IMR-90 (cell line): ENCODE measurements at regions not wholly inside any gene's neighbourhood (a gene's known extent, or its start where the extent isn't known, plus 50 kb on each side); places are given as distances from the start of the nearest gene placed in this dataset.

ENCODE experiments used
- ATAC-seq: fragments of 200-7000 bp; cut with Tn5 transposase; 2 replicates; pipeline ENCODE4 v1.9.1; 2020; ENCODE audit warnings: low read depth, mild to moderate bottlenecking, moderate library complexity
- BruUV-seq: library from RNA; stranded (reverse); fragments of 400-500 nt; replicated peaks from 2 replicates; lab custom pipeline; 2021; lab: Mats Ljungman, UMichigan
- CTCF ChIA-PET: fragments of 300-600 bp; formaldehyde crosslinking; extraction: SDS; loops from one replicate; lab custom pipeline; 2021; ENCODE audit warnings: antibody characterized with exemption; lab: Yijun Ruan, JAX
- POLR2A ChIA-PET: fragments of 300-600 bp; sonication (Branson Sonifier 250); formaldehyde crosslinking; loops from one replicate; lab custom pipeline; 2022; ENCODE audit warnings: antibody characterized with exemption; ENCODE audit not compliant: unreplicated experiment; lab: Charles Lee
- DNase-seq: peaks from one replicate; pipeline ENCODE4 v3.0.0; 2013
- H2AFZ ChIP-seq: replicated peaks from 2 replicates; pipeline ENCODE3; 2013; ENCODE audit warnings: low read length, mild to moderate bottlenecking; ENCODE audit not compliant: poor library complexity
- H2AK5ac ChIP-seq: 2 replicates; pipeline ENCODE4 v1.6.1; 2013; ENCODE audit warnings: low read depth, low read length, inconsistent platforms
- H2AK9ac ChIP-seq: replicated peaks from 2 replicates; pipeline ENCODE3; 2013; ENCODE audit warnings: mild to moderate bottlenecking, low read depth, low read length, moderate library complexity; ENCODE audit not compliant: poor library complexity
- H2BK120ac ChIP-seq: 2 replicates; pipeline ENCODE4 v1.6.1; 2013; ENCODE audit warnings: low read depth, low read length, inconsistent platforms
- H2BK15ac ChIP-seq: 3 replicates; pipeline ENCODE4 v1.6.1; 2013; ENCODE audit warnings: low read depth, low read length, inconsistent platforms
- H2BK20ac ChIP-seq: 2 replicates; pipeline ENCODE4 v1.6.1; 2013; ENCODE audit warnings: low read depth, mild to moderate bottlenecking, inconsistent platforms, low read length, moderate library complexity
- H2BK5ac ChIP-seq: 2 replicates; pipeline ENCODE4 v1.6.1; 2013; ENCODE audit warnings: mild to moderate bottlenecking, low read depth, low read length, inconsistent platforms; ENCODE audit not compliant: poor library complexity, severe bottlenecking
- H3K14ac ChIP-seq: replicated peaks from 2 replicates; pipeline ENCODE4 v1.6.1; 2013; ENCODE audit warnings: low read depth, low read length, inconsistent platforms
- H3K18ac ChIP-seq: 2 replicates; pipeline ENCODE4 v1.6.1; 2013; ENCODE audit warnings: low read depth, low read length, control low read depth
- H3K23ac ChIP-seq: 2 replicates; pipeline ENCODE4 v1.6.1; 2013; ENCODE audit warnings: low read depth, low read length, inconsistent platforms
- H3K27ac ChIP-seq: 2 replicates; pipeline ENCODE4 v1.5.1; 2013; ENCODE audit warnings: mild to moderate bottlenecking, control low read depth, low read length; ENCODE audit not compliant: insufficient read depth
- H3K27me3 ChIP-seq: 2 replicates; pipeline ENCODE4 v1.6.1; 2013; ENCODE audit warnings: low read length; ENCODE audit not compliant: control insufficient read depth, insufficient read depth
- H3K36me3 ChIP-seq: 2 replicates; pipeline ENCODE4 v1.6.1; 2013; ENCODE audit warnings: low read length, mixed read lengths; ENCODE audit not compliant: control insufficient read depth, insufficient read depth
- H3K4ac ChIP-seq: 2 replicates; pipeline ENCODE4 v1.6.1; 2013; ENCODE audit warnings: low read depth, low read length, inconsistent platforms
- H3K4me1 ChIP-seq: 2 replicates; pipeline ENCODE4 v1.6.1; 2013; ENCODE audit warnings: low read length, mixed read lengths; ENCODE audit not compliant: control insufficient read depth, insufficient read depth
- H3K4me2 ChIP-seq: 2 replicates; pipeline ENCODE4 v1.6.1; 2013; ENCODE audit warnings: low read depth, mild to moderate bottlenecking, control low read depth, low read length, moderate library complexity
- H3K4me3 ChIP-seq: 2 replicates; pipeline ENCODE4 v1.5.1; 2013; ENCODE audit warnings: low read depth, mild to moderate bottlenecking, control low read depth, low read length, moderate library complexity; ENCODE audit not compliant: insufficient read depth
- H3K56ac ChIP-seq: 2 replicates; pipeline ENCODE4 v1.6.1; 2013; ENCODE audit warnings: low read length, inconsistent platforms; ENCODE audit not compliant: insufficient read depth; ENCODE audit errors: extremely low read depth
- H3K79me1 ChIP-seq, 2 experiments: 2 replicates each; pipeline ENCODE4 v1.6.1; 2013; ENCODE audit warnings: low read length in 2 of 2, inconsistent platforms in 1 of 2, low read depth in 1 of 2
- H3K9ac ChIP-seq: 2 replicates; pipeline ENCODE4 v1.6.1; 2013; ENCODE audit warnings: low read depth, low read length, control low read depth
- H3K9me1 ChIP-seq: 2 replicates; pipeline ENCODE4 v1.6.1; 2013; ENCODE audit warnings: low read length, inconsistent platforms; ENCODE audit not compliant: insufficient read depth
- H3K9me3 ChIP-seq: 2 replicates; pipeline ENCODE4 v1.6.1; 2013; ENCODE audit warnings: low read length; ENCODE audit not compliant: control insufficient read depth, insufficient read depth
- H4K20me1 ChIP-seq: 2 replicates; pipeline ENCODE4 v1.6.1; 2013; ENCODE audit warnings: low read length, inconsistent platforms; ENCODE audit not compliant: insufficient read depth
- H4K5ac ChIP-seq: 2 replicates; pipeline ENCODE4 v1.6.1; 2013; ENCODE audit warnings: mild to moderate bottlenecking, low read depth, low read length, control low read depth
- H4K8ac ChIP-seq, 2 experiments: 2 replicates each; pipeline ENCODE4 v1.6.1; 2013; ENCODE audit warnings: low read depth in 2 of 2, low read length in 2 of 2, control low read depth in 1 of 2, inconsistent platforms in 1 of 2
- H4K91ac ChIP-seq: 2 replicates; pipeline ENCODE4 v1.6.1; 2013; ENCODE audit warnings: low read depth, low read length, inconsistent platforms; ENCODE audit not compliant: insufficient read depth
- BHLHE40 ChIP-seq: fragments of 150-350 bp; IDR thresholded peaks from 2 replicates; pipeline ENCODE4 v1.6.1; 2016; ENCODE audit warnings: mild to moderate bottlenecking, low read depth, low read length
- CHD1 ChIP-seq: IDR thresholded peaks from 2 replicates; pipeline ENCODE4 v1.6.1; 2012; ENCODE audit warnings: low read depth, low read length, improper control_type of control experiment
- MAFK ChIP-seq: IDR thresholded peaks from 2 replicates; pipeline ENCODE4 v1.6.1; 2012; ENCODE audit warnings: low read depth, low read length, improper control_type of control experiment
- MAZ ChIP-seq: IDR thresholded peaks from 2 replicates; pipeline ENCODE4 v1.6.1; 2012; ENCODE audit warnings: low read depth, mild to moderate bottlenecking, low read length, improper control_type of control experiment, moderate library complexity, borderline replicate concordance
- MXI1 ChIP-seq: IDR thresholded peaks from 2 replicates; pipeline ENCODE4 v1.6.1; 2012; ENCODE audit warnings: low read depth, mild to moderate bottlenecking, low read length, moderate library complexity, borderline replicate concordance
- POLR2A ChIP-seq: IDR thresholded peaks from 2 replicates; pipeline ENCODE4 v1.6.1; 2012; ENCODE audit warnings: mild to moderate bottlenecking, low read depth, low read length
- RFX5 ChIP-seq: IDR thresholded peaks from 2 replicates; pipeline ENCODE4 v1.8.0; 2012; ENCODE audit warnings: low read depth, mild to moderate bottlenecking, low read length, moderate library complexity
- WGBS, 2 experiments: methylation state at CpG; one replicate each; pipeline versions ENCODE4 v1.1.5 to v1.1.7; 2013; ENCODE audit warnings: missing lambda C conversion rate in 2 of 2; ENCODE audit not compliant: insufficient read length in 1 of 2; ENCODE audit errors: extremely low coverage in 2 of 2; 5-methylcytosine and 5-hydroxymethylcytosine counted together
- dilution Hi-C: fragments of 300-500 bp; cut with HindIII; formaldehyde crosslinking; loops from one replicate; pipeline ENCODE4 v1.14.3; 2018; ENCODE audit warnings: low sequenced_read_pairs; ENCODE audit not compliant: unreplicated experiment
- in situ Hi-C: fragments of 300-500 bp; cut with MboI; formaldehyde crosslinking; loops from 3 replicates; pipeline ENCODE4 v1.14.3; 2019; ENCODE audit warnings: low sequenced_read_pairs, inconsistent platforms, mixed read lengths
- intact Hi-C: fragments of 100-400 bp; cut with micrococcal nuclease; formaldehyde crosslinking; loops from 2 replicates; pipeline ENCODE4 v1.10.0; 2022
- TF ChIP-seq, protein P1 (sequence below): conservative IDR thresholded peaks from 2 replicates; pipeline ENCODE4 v1.5.1; 2012; ENCODE audit warnings: mild to moderate bottlenecking, low read depth, low read length, improper control_type of control experiment
- TF ChIP-seq, protein P2 (sequence below): fragments of 150-350 bp; IDR thresholded peaks from 2 replicates; pipeline ENCODE4 v1.6.1; 2017; ENCODE audit warnings: mild to moderate bottlenecking, antibody characterized with exemption, low read length, low read depth
- TF ChIP-seq, protein P3 (sequence below): fragments of 150-350 bp; IDR thresholded peaks from 2 replicates; pipeline ENCODE4 v1.6.1; 2016; ENCODE audit warnings: low read depth, mild to moderate bottlenecking, low read length, moderate library complexity, borderline replicate concordance

DNA sequence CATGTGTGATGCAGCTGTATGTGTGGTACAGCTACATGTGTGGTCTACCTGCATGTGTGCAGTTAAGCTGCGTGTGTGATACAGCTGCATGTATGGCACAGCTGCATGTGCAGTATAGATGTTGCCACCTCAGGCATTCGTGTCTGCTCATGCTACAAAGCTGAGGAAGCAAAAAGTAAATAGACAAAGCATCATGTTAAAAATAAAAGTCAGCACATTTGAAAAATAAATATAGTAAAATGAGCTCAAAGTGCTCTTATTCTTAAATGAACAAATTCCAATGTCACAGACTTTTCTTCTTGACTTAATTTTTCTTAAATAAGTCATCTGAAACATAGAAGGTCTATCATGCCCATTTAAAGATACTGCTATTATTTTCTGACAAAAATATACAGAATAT is 519.3 kb upstream of the SOX11 start:
- TF ChIP-seq MXI1 (no peak), RFX5 (no peak), CHD1 (no peak), MAFK (no peak), POLR2A (no peak), MAZ (no peak), BHLHE40 (no peak)
- TF ChIP-seq, protein P1, sequence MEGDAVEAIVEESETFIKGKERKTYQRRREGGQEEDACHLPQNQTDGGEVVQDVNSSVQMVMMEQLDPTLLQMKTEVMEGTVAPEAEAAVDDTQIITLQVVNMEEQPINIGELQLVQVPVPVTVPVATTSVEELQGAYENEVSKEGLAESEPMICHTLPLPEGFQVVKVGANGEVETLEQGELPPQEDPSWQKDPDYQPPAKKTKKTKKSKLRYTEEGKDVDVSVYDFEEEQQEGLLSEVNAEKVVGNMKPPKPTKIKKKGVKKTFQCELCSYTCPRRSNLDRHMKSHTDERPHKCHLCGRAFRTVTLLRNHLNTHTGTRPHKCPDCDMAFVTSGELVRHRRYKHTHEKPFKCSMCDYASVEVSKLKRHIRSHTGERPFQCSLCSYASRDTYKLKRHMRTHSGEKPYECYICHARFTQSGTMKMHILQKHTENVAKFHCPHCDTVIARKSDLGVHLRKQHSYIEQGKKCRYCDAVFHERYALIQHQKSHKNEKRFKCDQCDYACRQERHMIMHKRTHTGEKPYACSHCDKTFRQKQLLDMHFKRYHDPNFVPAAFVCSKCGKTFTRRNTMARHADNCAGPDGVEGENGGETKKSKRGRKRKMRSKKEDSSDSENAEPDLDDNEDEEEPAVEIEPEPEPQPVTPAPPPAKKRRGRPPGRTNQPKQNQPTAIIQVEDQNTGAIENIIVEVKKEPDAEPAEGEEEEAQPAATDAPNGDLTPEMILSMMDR: no peak
- TF ChIP-seq, protein P2, sequence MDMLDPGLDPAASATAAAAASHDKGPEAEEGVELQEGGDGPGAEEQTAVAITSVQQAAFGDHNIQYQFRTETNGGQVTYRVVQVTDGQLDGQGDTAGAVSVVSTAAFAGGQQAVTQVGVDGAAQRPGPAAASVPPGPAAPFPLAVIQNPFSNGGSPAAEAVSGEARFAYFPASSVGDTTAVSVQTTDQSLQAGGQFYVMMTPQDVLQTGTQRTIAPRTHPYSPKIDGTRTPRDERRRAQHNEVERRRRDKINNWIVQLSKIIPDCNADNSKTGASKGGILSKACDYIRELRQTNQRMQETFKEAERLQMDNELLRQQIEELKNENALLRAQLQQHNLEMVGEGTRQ: no peak
- TF ChIP-seq, protein P3, sequence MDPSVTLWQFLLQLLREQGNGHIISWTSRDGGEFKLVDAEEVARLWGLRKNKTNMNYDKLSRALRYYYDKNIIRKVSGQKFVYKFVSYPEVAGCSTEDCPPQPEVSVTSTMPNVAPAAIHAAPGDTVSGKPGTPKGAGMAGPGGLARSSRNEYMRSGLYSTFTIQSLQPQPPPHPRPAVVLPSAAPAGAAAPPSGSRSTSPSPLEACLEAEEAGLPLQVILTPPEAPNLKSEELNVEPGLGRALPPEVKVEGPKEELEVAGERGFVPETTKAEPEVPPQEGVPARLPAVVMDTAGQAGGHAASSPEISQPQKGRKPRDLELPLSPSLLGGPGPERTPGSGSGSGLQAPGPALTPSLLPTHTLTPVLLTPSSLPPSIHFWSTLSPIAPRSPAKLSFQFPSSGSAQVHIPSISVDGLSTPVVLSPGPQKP: no peak
- H3K4me2 ChIP-seq: no peak overlapping the region
- H4K8ac ChIP-seq: no peak overlapping the region
- H2AFZ ChIP-seq: no peak overlapping the region
- H2BK120ac ChIP-seq: no peak overlapping the region
- no TSS peak for BruUV-seq
- H3K9me3 ChIP-seq: peaks cover 5% of the 10 kb centered on the region
- POLR2A ChIA-PET: no interaction called here
- ATAC-seq (no peak), DNase-seq (no peak)
- no peak overlapping the region for H2AK5ac ChIP-seq
- H3K4me3 ChIP-seq: no peak overlapping the region
- intact Hi-C loops (no loop called here), in situ Hi-C loops (no loop called here), dilution Hi-C loops (no loop called here)
- no peak overlapping the region for H4K91ac ChIP-seq
- H3K27ac ChIP-seq: no peak overlapping the region
- no peak overlapping the region for H4K5ac ChIP-seq
- H3K9me1 ChIP-seq: no peaks in the 10 kb centered on the region
- no peak overlapping the region for H3K23ac ChIP-seq
- H2BK15ac ChIP-seq: no peak overlapping the region
- H3K36me3 ChIP-seq: no peaks in the 10 kb centered on the region
- H2BK20ac ChIP-seq: no peak overlapping the region
- H3K14ac ChIP-seq: no peak overlapping the region
- no peak overlapping the region for H3K56ac ChIP-seq
- H3K4ac ChIP-seq: no peak overlapping the region
- H3K18ac ChIP-seq: no peak overlapping the region
- H2AK9ac ChIP-seq: no peak overlapping the region
- H4K20me1 ChIP-seq: no peaks in the 10 kb centered on the region
- H3K4me1 ChIP-seq: no peaks in the 10 kb centered on the region
- CTCF ChIA-PET: no interaction called here
- no peaks in the 10 kb centered on the region for H3K79me1 ChIP-seq
- no peaks in the 10 kb centered on the region for H3K27me3 ChIP-seq
- no CpG with 5 or more reads among the region's 2 CpGs for WGBS, 2 experiments
- H2BK5ac ChIP-seq: no peak overlapping the region
- no peak overlapping the region for H3K9ac ChIP-seq
